ENCODE measurements at regions not wholly inside any gene's neighbourhood (a gene's known extent, or its start where the extent isn't known, plus 50 kb on each side); places are given as distances from the start of the nearest gene placed in this dataset.
A peak's percentile ranks its signal among the peaks of the same experiment; 100 is the strongest.
"Not testable (repeated sequence)": the region's sequence is repeated elsewhere in the genome, so short reads cannot be mapped to it uniquely, and the experiment has no call there.

DNA sequence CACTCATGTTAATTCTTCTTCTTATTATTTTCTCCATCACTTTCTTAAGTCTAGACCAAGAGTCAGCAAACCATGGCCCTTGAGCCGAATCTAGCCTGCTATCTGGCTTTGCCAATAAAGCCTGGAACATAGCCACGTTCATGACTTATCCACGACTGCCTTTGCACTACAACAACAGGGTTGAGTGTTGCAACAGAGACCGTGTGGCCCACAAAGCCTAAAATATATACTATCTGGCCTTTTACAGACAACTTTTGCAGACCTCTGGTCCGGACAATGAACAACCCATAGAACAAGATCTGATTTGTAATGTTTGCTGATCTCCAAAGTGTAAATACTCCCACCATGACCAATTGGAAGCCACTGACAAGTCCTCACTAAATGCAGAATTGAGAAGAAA is 140.5 kb upstream of the CDYL start:
- no peaks in the 10 kb centered on the region for H3K27me3 ChIP-seq (ENCODE audit: control insufficient read depth, insufficient read depth)
- H3K9me3 ChIP-seq (ENCODE audit: control insufficient read depth, low read length), result no peaks in the 10 kb centered on the region
- DNase-seq (no peak), ATAC-seq (no peak)
- intact Hi-C loops (cut with DNase I), result no loop called here
- H3K4me3 ChIP-seq (ENCODE audit: low read length), result no peak overlapping the region
- no peak overlapping the region for H3K27ac ChIP-seq (ENCODE audit: low read length)
- no peaks in the 10 kb centered on the region for H3K4me1 ChIP-seq (ENCODE audit: control insufficient read depth, insufficient read depth, low read length)
- 72% methylated on average over 5 of the region's 5 CpGs for WGBS

DNA sequence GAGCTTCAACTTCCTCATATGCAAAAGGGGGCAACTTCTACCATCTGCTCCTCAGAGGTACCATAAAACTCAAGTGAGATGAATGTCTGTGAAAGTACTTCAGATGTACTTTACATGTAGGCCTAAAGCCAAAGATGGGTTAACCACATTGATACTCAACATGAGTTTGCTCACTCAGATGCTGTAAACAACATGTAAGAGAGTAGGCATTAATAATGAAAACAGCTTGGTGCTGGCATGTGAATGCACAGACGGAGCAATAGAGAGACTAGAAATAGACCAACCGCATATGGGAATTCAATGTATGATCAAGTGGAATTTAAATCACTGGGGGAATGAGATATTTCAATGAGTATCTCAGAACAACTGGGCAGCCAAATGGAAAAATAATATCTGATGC is 143.8 kb upstream of the CDYL start:
- H3K27ac ChIP-seq (ENCODE audit: low read length), result no peak overlapping the region
- no peaks in the 10 kb centered on the region for H3K27me3 ChIP-seq (ENCODE audit: control insufficient read depth, insufficient read depth)
- peaks cover 2% of the 10 kb centered on the region for H3K9me3 ChIP-seq (ENCODE audit: control insufficient read depth, low read length)
- no peak for DNase-seq
- intact Hi-C loops (cut with DNase I), result no loop called here
- H3K4me1 ChIP-seq (ENCODE audit: control insufficient read depth, insufficient read depth, low read length), result no peaks in the 10 kb centered on the region
- no peak for ATAC-seq
- H3K4me3 ChIP-seq (ENCODE audit: low read length), result no peak overlapping the region
- WGBS, result 75% methylated on average over 2 of the region's 2 CpGs

DNA sequence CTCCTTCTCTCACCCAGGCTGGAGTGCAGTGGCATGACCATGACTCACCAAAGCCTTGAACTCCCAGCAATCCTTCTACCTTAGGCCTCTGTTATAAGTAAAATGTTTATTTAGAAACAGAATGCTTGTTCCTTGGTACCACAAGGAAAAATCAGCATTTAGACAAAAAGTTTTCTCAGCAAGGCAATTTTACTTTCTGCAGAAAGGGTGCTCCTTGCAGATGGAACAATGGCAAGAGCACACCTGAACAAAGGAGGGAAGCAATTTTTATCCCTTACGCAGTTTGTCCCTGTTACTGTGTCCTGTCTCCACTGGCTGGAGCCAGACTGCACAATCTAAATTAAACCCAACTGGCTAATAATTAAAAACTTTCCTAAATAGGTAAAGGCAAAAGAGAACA is 146.4 kb upstream of the CDYL start:
- 90% methylated on average over 1 of the region's 1 CpG for WGBS

DNA sequence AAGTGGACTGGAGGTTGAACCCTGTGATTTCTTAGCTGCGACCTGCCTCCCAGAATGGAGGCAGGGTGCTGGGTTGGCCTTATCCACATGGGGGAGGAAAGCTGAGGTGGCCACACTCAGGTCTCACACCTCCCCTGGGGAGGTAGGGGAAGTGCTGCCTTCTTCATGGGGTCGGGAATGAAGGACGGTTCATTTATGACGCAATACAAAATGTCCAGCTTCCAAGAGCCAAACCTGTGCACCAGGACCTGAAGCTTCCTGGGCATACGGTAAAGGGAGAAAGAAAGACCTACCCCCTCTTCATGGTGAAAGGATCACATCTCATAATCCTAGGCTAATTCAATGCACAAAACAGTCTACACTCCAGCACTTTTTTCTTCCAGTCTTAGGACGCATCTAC is 150.6 kb upstream of the CDYL start:
- WGBS, result 86% methylated on average over 6 of the region's 6 CpGs
- intact Hi-C loops (cut with DNase I), result no loop called here

More for the DNA sequence above, 146.4 kb upstream of the CDYL start:
- ATAC-seq; H3K27ac ChIP-seq (ENCODE audit: low read length); H3K4me3 ChIP-seq (ENCODE audit: low read length); intact Hi-C loops (cut with DNase I); H3K27me3 ChIP-seq (ENCODE audit: control insufficient read depth, insufficient read depth); DNase-seq; H3K9me3 ChIP-seq (ENCODE audit: control insufficient read depth, low read length); H3K4me1 ChIP-seq (ENCODE audit: control insufficient read depth, insufficient read depth, low read length): not testable (repeated sequence)

DNA sequence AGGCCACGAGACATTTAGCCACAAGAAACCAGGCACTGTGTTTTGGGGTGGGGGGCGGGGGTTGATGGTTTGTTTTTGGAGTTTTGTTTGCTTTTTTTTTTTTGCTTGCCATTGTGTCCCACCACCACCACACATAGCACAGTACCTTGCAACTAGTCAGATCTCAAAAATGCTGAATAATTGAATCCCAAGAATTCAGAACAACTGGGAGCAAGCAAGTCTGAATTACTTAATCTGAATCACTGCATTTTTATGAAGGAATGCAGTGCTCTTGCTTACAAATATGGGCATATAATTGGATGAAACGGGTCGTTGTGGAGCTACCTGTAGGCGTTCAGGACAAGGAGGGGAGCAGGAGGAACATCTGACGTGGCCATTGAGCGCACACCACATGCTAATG is 151.5 kb upstream of the CDYL start:
- 89% methylated on average over 7 of the region's 7 CpGs for WGBS
- peaks cover 2% of the 10 kb centered on the region for H3K9me3 ChIP-seq (ENCODE audit: control insufficient read depth, low read length)
- intact Hi-C loops (cut with DNase I), result no loop called here
- no peak overlapping the region for H3K27ac ChIP-seq (ENCODE audit: low read length)
- DNase-seq, result no peak
- H3K4me3 ChIP-seq (ENCODE audit: low read length), result no peak overlapping the region
- no peak for ATAC-seq
- no peaks in the 10 kb centered on the region for H3K4me1 ChIP-seq (ENCODE audit: control insufficient read depth, insufficient read depth, low read length)
- no peaks in the 10 kb centered on the region for H3K27me3 ChIP-seq (ENCODE audit: control insufficient read depth, insufficient read depth)

More for the DNA sequence above, 150.6 kb upstream of the CDYL start:
- Histone ChIP-seq H3K4me1 (ENCODE audit: control insufficient read depth, insufficient read depth, low read length) (no peaks in the 10 kb centered on the region), H3K27ac (ENCODE audit: low read length) (no peak overlapping the region), H3K27me3 (ENCODE audit: control insufficient read depth, insufficient read depth) (no peaks in the 10 kb centered on the region), H3K4me3 (ENCODE audit: low read length) (no peak overlapping the region), H3K9me3 (ENCODE audit: control insufficient read depth, low read length) (peaks cover 2% of the 10 kb centered on the region)
- DNase-seq, result no peak
- ATAC-seq, result no peak

DNA sequence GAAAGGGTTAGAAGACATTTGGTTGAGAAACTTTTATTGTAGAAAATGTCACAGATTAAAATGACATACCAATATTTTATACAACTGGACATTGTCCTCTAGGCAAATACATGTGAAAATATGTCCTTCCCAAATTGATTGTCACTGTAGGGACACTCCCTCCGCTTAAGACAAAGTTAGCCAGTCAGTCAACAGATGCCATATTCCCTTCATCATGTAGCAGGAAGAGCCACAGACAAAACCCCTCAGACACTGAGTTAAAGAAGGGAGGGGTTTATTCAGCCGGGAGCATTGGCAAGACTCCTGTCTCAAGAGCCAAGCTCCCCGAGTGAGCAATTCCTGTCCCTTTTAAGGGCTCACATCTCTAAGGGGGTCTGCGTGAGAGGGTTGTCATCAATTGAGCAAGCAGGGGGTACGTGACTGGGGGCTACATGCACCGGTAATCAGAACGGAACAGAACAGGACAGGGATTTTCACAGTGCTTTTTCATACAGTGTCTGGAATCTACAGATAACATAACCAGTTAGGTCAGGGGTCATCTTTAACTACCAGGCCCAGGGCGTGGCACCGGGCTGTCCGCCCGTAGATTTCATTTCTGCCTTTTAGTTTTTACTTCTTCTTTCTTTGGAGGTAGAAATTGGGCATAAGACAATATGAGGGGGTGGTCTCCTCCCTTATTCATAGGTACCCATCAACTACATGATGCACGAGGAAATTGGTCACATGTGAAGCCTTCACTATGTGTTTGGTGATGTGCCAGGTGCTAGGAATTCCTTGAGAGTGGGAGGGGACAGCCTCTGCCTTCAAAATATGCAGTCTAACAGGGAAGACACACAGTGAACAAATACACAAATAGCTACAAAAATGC is 155.7 kb upstream of the CDYL start:
- Histone ChIP-seq H3K27ac (ENCODE audit: low read length) (no peak overlapping the region), H3K4me1 (ENCODE audit: control insufficient read depth, insufficient read depth, low read length) (no peaks in the 10 kb centered on the region), H3K4me3 (ENCODE audit: low read length) (no peak overlapping the region), H3K9me3 (ENCODE audit: control insufficient read depth, low read length) (no peaks in the 10 kb centered on the region), H3K27me3 (ENCODE audit: control insufficient read depth, insufficient read depth) (no peaks in the 10 kb centered on the region)
- WGBS, result 79% methylated on average over 12 of the region's 12 CpGs
- DNase-seq, result no peak
- intact Hi-C loops (cut with DNase I), result no loop called here
- ATAC-seq, result no peak

DNA sequence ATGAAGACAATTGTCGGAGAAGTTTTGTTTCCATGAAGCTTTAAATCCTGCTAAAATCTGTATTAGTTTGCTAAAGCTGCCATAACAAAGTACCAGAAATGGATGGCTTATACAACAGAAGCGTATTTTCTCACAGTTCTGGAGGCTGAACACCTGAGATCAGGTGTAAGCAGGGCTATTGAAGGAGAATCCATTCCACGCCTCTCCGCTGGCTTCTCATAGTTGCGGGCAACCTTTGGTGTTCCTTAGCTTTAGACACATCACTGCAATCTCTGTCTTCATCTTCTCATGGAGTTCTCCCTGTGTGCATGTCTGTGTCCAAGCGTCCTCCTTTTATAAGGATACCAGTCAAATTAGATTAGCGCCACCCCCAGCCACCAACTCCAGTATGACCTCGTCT is 159.9 kb upstream of the CDYL start:
- H3K4me3 ChIP-seq (ENCODE audit: low read length), result no peak overlapping the region
- 92% methylated on average over 8 of the region's 8 CpGs for WGBS
- DNase-seq (no peak), ATAC-seq (no peak)
- intact Hi-C loops (cut with DNase I), result no loop called here
- H3K27ac ChIP-seq (ENCODE audit: low read length), result no peak overlapping the region
- H3K9me3 ChIP-seq (ENCODE audit: control insufficient read depth, low read length), result no peaks in the 10 kb centered on the region
- H3K27me3 ChIP-seq (ENCODE audit: control insufficient read depth, insufficient read depth), result no peaks in the 10 kb centered on the region
- peaks cover 5% of the 10 kb centered on the region for H3K4me1 ChIP-seq (ENCODE audit: control insufficient read depth, insufficient read depth, low read length)

DNA sequence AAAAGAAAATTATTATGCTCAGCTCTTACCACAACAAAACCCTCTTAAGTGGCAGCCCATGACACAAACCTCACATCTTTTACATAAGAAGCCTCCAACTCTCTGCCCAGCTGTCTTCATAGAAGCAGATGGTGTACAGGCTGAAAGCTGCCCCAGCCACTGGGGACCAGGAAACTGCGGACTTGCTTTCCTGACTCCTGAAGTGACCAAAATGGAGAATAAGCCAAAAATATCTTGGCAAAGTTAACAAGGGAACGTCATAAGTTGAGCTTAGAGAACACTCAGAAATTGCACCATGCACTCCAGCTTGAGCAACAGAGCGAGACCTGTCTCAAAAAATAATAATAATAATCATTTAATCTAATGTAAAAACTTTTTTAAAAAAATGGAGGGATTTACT is 160.3 kb upstream of the CDYL start:
- intact Hi-C loops (cut with DNase I), result no loop called here

DNA sequence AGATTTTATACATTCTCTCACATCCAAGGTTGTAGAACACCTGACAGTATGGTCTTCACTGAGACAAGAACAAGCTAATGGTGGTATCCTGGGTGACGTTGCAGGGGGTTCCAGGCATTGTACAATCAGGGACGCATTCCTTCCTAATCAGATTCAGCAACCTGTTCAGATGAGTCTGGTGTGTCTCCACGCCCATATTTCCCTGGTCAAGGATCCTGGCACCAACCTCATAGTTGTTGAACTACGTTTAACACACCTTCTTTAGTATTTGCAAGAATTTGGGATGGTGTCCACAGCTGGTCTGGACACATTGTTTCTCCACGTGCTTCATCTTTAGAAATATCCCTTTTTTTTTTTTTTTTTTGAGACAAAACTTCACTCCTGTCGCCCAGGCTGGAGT is 161.0 kb upstream of the CDYL start:
- ATAC-seq, result no peak
- no peaks in the 10 kb centered on the region for H3K9me3 ChIP-seq (ENCODE audit: control insufficient read depth, low read length)
- H3K4me3 ChIP-seq (ENCODE audit: low read length), result no peak overlapping the region
- H3K4me1 ChIP-seq (ENCODE audit: control insufficient read depth, insufficient read depth, low read length), result peaks cover 5% of the 10 kb centered on the region
- intact Hi-C loops (cut with DNase I), result no loop called here
- WGBS, result 71% methylated on average over 6 of the region's 6 CpGs
- no peaks in the 10 kb centered on the region for H3K27me3 ChIP-seq (ENCODE audit: control insufficient read depth, insufficient read depth)
- DNase-seq, result no peak
- no peak overlapping the region for H3K27ac ChIP-seq (ENCODE audit: low read length)

More for the DNA sequence above, 160.3 kb upstream of the CDYL start:
- DNase-seq (peak; percentile 66 to 83 (median 78)), ATAC-seq (peak; percentile 74 to 84)
- Histone ChIP-seq H3K4me3 (ENCODE audit: low read length) (no peak overlapping the region), H3K9me3 (ENCODE audit: control insufficient read depth, low read length) (no peaks in the 10 kb centered on the region), H3K27me3 (ENCODE audit: control insufficient read depth, insufficient read depth) (no peaks in the 10 kb centered on the region), H3K27ac (ENCODE audit: low read length) (no peak overlapping the region), H3K4me1 (ENCODE audit: control insufficient read depth, insufficient read depth, low read length) (peaks cover 5% of the 10 kb centered on the region)
- 40% methylated on average over 3 of the region's 3 CpGs for WGBS

DNA sequence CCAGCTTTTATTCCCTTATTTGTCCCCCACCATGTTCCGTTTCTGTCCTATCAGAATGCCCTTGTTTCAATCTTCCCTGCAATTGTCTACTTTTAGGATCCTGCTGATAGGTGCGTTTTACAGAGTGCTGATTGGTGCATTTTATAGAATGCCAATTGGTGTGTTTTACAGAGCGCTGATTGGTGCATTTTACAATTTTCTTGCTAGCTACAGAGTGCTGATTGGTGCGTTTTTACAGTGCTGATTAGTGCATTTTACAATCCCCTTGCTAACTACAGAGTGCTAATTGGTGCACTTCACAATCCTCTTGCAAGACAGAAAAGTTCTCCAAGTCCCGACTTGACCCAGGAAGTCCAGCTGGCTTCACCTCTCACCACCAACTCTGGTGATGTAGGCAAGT is 161.6 kb upstream of the CDYL start:
- Histone ChIP-seq H3K27ac (ENCODE audit: low read length) (no peak overlapping the region), H3K9me3 (ENCODE audit: control insufficient read depth, low read length) (no peaks in the 10 kb centered on the region), H3K4me1 (ENCODE audit: control insufficient read depth, insufficient read depth, low read length) (peaks cover 5% of the 10 kb centered on the region), H3K27me3 (ENCODE audit: control insufficient read depth, insufficient read depth) (no peaks in the 10 kb centered on the region), H3K4me3 (ENCODE audit: low read length) (no peak overlapping the region)
- WGBS, result 93% methylated on average over 5 of the region's 5 CpGs
- ATAC-seq (no peak), DNase-seq (no peak)
- intact Hi-C loops (cut with DNase I), result no loop called here

DNA sequence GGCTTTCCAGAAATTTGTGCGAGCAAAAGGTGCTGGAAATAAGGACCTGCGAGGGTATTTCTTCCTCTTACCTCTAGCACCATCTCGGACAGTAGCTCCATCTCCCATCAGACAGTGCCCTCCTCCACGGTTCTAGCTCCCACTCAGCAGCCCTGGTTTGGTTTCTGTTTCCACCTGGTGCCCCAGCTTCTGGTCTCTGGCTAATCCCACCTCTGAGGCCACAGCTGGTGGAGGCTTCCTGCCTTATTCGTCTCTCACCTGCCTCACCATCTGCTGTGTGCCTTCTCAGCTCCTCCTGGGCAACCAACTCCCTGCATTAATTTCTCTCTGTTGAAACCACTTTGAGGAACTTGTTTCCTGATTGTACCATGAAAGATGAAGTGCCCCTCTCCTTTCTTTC is 162.4 kb upstream of the CDYL start:
- H3K9me3 ChIP-seq (ENCODE audit: control insufficient read depth, low read length), result no peaks in the 10 kb centered on the region
- no peaks in the 10 kb centered on the region for H3K27me3 ChIP-seq (ENCODE audit: control insufficient read depth, insufficient read depth)
- DNase-seq (no peak), ATAC-seq (no peak)
- no peak overlapping the region for H3K4me3 ChIP-seq (ENCODE audit: low read length)
- peaks cover 5% of the 10 kb centered on the region for H3K4me1 ChIP-seq (ENCODE audit: control insufficient read depth, insufficient read depth, low read length)
- no peak overlapping the region for H3K27ac ChIP-seq (ENCODE audit: low read length)
- intact Hi-C loops (cut with DNase I), result no loop called here
- 94% methylated on average over 5 of the region's 5 CpGs for WGBS

DNA sequence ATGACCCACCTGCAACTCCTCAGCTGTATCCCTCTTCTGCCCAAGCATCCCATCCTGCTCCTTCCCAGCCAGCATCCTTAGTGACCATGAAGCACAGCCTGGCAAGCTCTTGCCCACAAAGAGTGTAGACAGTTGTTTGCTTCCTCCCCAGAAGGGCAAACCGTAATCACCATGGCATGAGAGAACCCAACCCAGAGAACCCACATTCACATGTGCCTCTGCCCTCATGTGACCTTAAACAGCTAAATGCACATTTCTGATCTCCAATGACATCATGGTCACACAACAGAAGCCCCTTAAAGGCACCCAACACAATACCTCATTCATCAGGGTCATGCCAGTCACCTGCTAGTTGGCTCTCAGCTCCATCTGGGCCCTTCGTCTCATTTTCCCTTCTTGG is 162.8 kb upstream of the CDYL start:
- DNase-seq (no peak), ATAC-seq (no peak)
- Histone ChIP-seq H3K9me3 (ENCODE audit: control insufficient read depth, low read length) (no peaks in the 10 kb centered on the region), H3K27me3 (ENCODE audit: control insufficient read depth, insufficient read depth) (no peaks in the 10 kb centered on the region), H3K4me1 (ENCODE audit: control insufficient read depth, insufficient read depth, low read length) (peaks cover 5% of the 10 kb centered on the region), H3K4me3 (ENCODE audit: low read length) (no peak overlapping the region), H3K27ac (ENCODE audit: low read length) (no peak overlapping the region)
- WGBS, result 92% methylated on average over 2 of the region's 2 CpGs
- intact Hi-C loops (cut with DNase I), result no loop called here

Measured in right cardiac atrium (tissue), 5 donors.